SK-N-SH treated with all-trans-retinoic acid at 6 μM for 48 hours (cell line): ENCODE measurements at regions not wholly inside any gene's neighbourhood (a gene's known extent, or its start where the extent isn't known, plus 50 kb on each side); places are given as distances from the start of the nearest gene placed in this dataset.

Experiments used
- ATAC-seq: fragments of 200-7000 bp; cut with Tn5 transposase; 3 replicates; pipeline ENCODE4 v1.9.1; 2020; ENCODE audit warnings: mild to moderate bottlenecking, moderate library complexity
- ARNTL ChIP-seq: fragments of 450-650 bp; formaldehyde crosslinking; IDR thresholded peaks from 2 replicates; pipeline ENCODE4 v1.5.0; 2020; ENCODE audit warnings: low read depth, mild to moderate bottlenecking, moderate library complexity, borderline replicate concordance
- BACH2 ChIP-seq: fragments of 250-450 bp; sonication (Bioruptor Pico); IDR thresholded peaks from 2 replicates; pipeline ENCODE4 v1.9.0; 2021; ENCODE audit warnings: mild to moderate bottlenecking, borderline replicate concordance
- CREB5 ChIP-seq: fragments of 250-450 bp; sonication (Bioruptor Pico); IDR thresholded peaks from 2 replicates; pipeline ENCODE4 v1.5.1; 2020; ENCODE audit warnings: low read depth, mild to moderate bottlenecking, moderate library complexity
- CSDC2 ChIP-seq: fragments of 250-450 bp; sonication (Bioruptor Pico); IDR thresholded peaks from 2 replicates; pipeline ENCODE4 v1.5.0; 2020; ENCODE audit warnings: mild to moderate bottlenecking, moderate library complexity
- CSRNP3 ChIP-seq: fragments of 250-450 bp; sonication (Bioruptor Pico); IDR thresholded peaks from 2 replicates; pipeline ENCODE4 v1.5.1; 2021; ENCODE audit warnings: mild to moderate bottlenecking, moderate library complexity
- ESRRG ChIP-seq: fragments of 250-450 bp; sonication (Bioruptor Pico); IDR thresholded peaks from 2 replicates; pipeline ENCODE4 v1.6.1; 2021; ENCODE audit warnings: mild to moderate bottlenecking
- GLIS3 ChIP-seq: fragments of 250-450 bp; sonication (Bioruptor Pico); IDR thresholded peaks from 2 replicates; pipeline ENCODE4 v1.5.0; 2020; ENCODE audit warnings: mild to moderate bottlenecking, moderate library complexity
- ISL1 ChIP-seq: fragments of 250-450 bp; sonication (Bioruptor Pico); IDR thresholded peaks from 2 replicates; pipeline ENCODE4 v2.1.2; 2022; ENCODE audit warnings: mild to moderate bottlenecking, moderate library complexity
- OSR1 ChIP-seq: fragments of 250-450 bp; sonication (Bioruptor Pico); IDR thresholded peaks from 2 replicates; pipeline ENCODE4 v1.8.0; 2022; ENCODE audit warnings: moderate library complexity, mild to moderate bottlenecking, inconsistent platforms
- PATZ1 ChIP-seq: fragments of 250-450 bp; sonication (Bioruptor Pico); IDR thresholded peaks from 2 replicates; pipeline ENCODE4 v1.8.0; 2020; ENCODE audit warnings: mild to moderate bottlenecking, moderate library complexity, borderline replicate concordance
- POU6F1 ChIP-seq: fragments of 250-450 bp; sonication (Bioruptor Pico); IDR thresholded peaks from 2 replicates; pipeline ENCODE4 v1.8.0; 2021; ENCODE audit warnings: low read depth, mild to moderate bottlenecking, moderate library complexity, borderline replicate concordance
- PPARA ChIP-seq: fragments of 250-450 bp; sonication (Bioruptor Pico); IDR thresholded peaks from 2 replicates; pipeline ENCODE4 v1.5.0; 2020; ENCODE audit warnings: mild to moderate bottlenecking, borderline replicate concordance
- RARB ChIP-seq: fragments of 250-450 bp; sonication (Bioruptor Pico); IDR thresholded peaks from 2 replicates; pipeline ENCODE4 v1.8.0; 2021; ENCODE audit warnings: mild to moderate bottlenecking, moderate library complexity
- SNAI2 ChIP-seq: fragments of 250-450 bp; sonication (Bioruptor Pico); IDR thresholded peaks from 2 replicates; pipeline ENCODE4 v1.5.0; 2020; ENCODE audit warnings: mild to moderate bottlenecking, moderate library complexity
- TCF4 ChIP-seq: fragments of 250-450 bp; sonication (Bioruptor Pico); IDR thresholded peaks from 2 replicates; pipeline ENCODE4 v1.8.0; 2021; ENCODE audit warnings: mild to moderate bottlenecking, moderate library complexity, borderline replicate concordance
- ZC3H10 ChIP-seq: fragments of 250-450 bp; sonication (Bioruptor Pico); IDR thresholded peaks from 2 replicates; pipeline ENCODE4 v1.5.1; 2021; ENCODE audit warnings: mild to moderate bottlenecking, moderate library complexity
- ZFP3 ChIP-seq: fragments of 250-450 bp; sonication (Bioruptor Pico); IDR thresholded peaks from 2 replicates; pipeline ENCODE4 v1.5.0; 2020; ENCODE audit warnings: mild to moderate bottlenecking, moderate library complexity
- ZFP30 ChIP-seq: fragments of 450-650 bp; formaldehyde crosslinking; IDR thresholded peaks from 2 replicates; pipeline ENCODE4 v1.5.0; 2022; ENCODE audit warnings: mild to moderate bottlenecking, moderate library complexity
- ZNF565 ChIP-seq: fragments of 450-650 bp; formaldehyde crosslinking; conservative IDR thresholded peaks from 2 replicates; pipeline ENCODE4 v1.5.0; 2020; ENCODE audit warnings: low read depth, mild to moderate bottlenecking, moderate library complexity
- ZNF8 ChIP-seq: fragments of 450-650 bp; formaldehyde crosslinking; IDR thresholded peaks from 2 replicates; pipeline ENCODE4 v1.5.0; 2020; ENCODE audit warnings: mild to moderate bottlenecking, moderate library complexity

GRCh38 chr10:107898392-107898791 lies 733.9 kb upstream of the SORCS1 start:
- no peak for ATAC-seq

GRCh38 chr10:107894516-107894915 lies 730.0 kb upstream of the SORCS1 start:
- TF ChIP-seq ESRRG (CRISPR knock-in tag) (no peak), ISL1 (CRISPR knock-in tag) (no peak)
- TF ChIP-seq, all 23 proteins: peak for 0
- ATAC-seq = no peak

More at GRCh38 chr10:107898392-107898791, 733.9 kb upstream of the SORCS1 start:
- no peak for TF ChIP-seq CSDC2 (CRISPR knock-in tag)
- TF ChIP-seq BACH2 (CRISPR knock-in tag) = no peak
- no peak for TF ChIP-seq OSR1 (CRISPR knock-in tag)
- TF ChIP-seq TCF4 (CRISPR knock-in tag) = no peak

GRCh38 chr10:107889105-107889504 lies 724.6 kb upstream of the SORCS1 start:
- no peak for TF ChIP-seq SNAI2 (CRISPR knock-in tag)
- TF ChIP-seq GLIS3 (CRISPR knock-in tag) = no peak
- no peak for TF ChIP-seq OSR1 (CRISPR knock-in tag)
- no peak for TF ChIP-seq ZNF565 (CRISPR knock-in tag)
- no peak for TF ChIP-seq RARB (CRISPR knock-in tag)
- no peak for TF ChIP-seq CSDC2 (CRISPR knock-in tag)
- no peak for TF ChIP-seq ARNTL (CRISPR knock-in tag)
- no peak for TF ChIP-seq POU6F1 (CRISPR knock-in tag)
- TF ChIP-seq PPARA (CRISPR knock-in tag) = no peak
- no peak for TF ChIP-seq BACH2 (CRISPR knock-in tag)
- TF ChIP-seq ESRRG (CRISPR knock-in tag) = no peak
- no peak for TF ChIP-seq ZFP3 (CRISPR knock-in tag)
- no peak for TF ChIP-seq ISL1 (CRISPR knock-in tag)
- no peak for TF ChIP-seq ZC3H10 (CRISPR knock-in tag)
- ATAC-seq = no peak

GRCh38 chr10:107880185-107880584 lies 715.7 kb upstream of the SORCS1 start:
- no peak for TF ChIP-seq ESRRG (CRISPR knock-in tag)
- no peak for ATAC-seq

- TF ChIP-seq ESRRG (CRISPR knock-in tag) (no peak), ZFP30 (CRISPR knock-in tag) (no peak), ZNF565 (CRISPR knock-in tag) (no peak), CSRNP3 (CRISPR knock-in tag) (no peak), ZC3H10 (CRISPR knock-in tag) (no peak), ARNTL (CRISPR knock-in tag) (no peak), PATZ1 (CRISPR knock-in tag) (no peak), GLIS3 (CRISPR knock-in tag) (no peak), POU6F1 (CRISPR knock-in tag) (no peak), PPARA (CRISPR knock-in tag) (no peak), ISL1 (CRISPR knock-in tag) (no peak), ZFP3 (CRISPR knock-in tag) (no peak), SNAI2 (CRISPR knock-in tag) (no peak), ZNF8 (CRISPR knock-in tag) (no peak), CSDC2 (CRISPR knock-in tag) (no peak), CREB5 (CRISPR knock-in tag) (no peak), OSR1 (CRISPR knock-in tag) (no peak), BACH2 (CRISPR knock-in tag) (no peak)
These were observed 708.5 kb upstream of the SORCS1 start for GRCh38 chr10:107873007-107873406.

More at GRCh38 chr10:107873007-107873406, 708.5 kb upstream of the SORCS1 start:
- ATAC-seq = no peak
